ENCODE measurements at regions not wholly inside any gene's neighbourhood (a gene's known extent, or its start where the extent isn't known, plus 50 kb on each side); places are given as distances from the start of the nearest gene placed in this dataset.

DNA sequence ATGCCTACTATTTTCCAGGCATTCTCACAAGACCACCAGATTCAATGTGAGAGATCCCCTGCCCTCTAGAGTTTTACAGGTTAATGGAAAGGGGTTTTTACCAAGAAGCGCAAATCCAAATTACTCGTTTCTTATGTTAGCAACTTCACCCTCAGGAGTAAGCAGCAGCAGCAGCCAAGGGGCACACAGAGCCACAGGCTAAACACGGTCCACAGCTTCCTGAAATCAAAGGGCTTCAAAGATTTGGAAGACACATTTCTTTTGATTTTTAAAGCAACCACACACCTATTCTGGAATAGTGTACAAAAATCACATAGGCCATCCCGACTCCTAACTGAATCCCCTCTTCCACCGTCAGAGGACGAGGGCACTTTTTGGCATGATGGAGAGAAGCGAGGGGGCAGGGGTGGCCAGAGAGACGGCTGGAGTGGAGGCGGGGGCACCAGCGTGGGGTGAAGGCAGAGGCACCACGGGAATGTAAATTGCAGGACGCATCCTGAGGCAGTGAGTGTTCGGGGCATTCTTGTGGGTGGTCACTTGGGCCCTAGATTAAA lies 107.0 kb downstream of the ARF6 start:
- no peak for DNase-seq

DNA sequence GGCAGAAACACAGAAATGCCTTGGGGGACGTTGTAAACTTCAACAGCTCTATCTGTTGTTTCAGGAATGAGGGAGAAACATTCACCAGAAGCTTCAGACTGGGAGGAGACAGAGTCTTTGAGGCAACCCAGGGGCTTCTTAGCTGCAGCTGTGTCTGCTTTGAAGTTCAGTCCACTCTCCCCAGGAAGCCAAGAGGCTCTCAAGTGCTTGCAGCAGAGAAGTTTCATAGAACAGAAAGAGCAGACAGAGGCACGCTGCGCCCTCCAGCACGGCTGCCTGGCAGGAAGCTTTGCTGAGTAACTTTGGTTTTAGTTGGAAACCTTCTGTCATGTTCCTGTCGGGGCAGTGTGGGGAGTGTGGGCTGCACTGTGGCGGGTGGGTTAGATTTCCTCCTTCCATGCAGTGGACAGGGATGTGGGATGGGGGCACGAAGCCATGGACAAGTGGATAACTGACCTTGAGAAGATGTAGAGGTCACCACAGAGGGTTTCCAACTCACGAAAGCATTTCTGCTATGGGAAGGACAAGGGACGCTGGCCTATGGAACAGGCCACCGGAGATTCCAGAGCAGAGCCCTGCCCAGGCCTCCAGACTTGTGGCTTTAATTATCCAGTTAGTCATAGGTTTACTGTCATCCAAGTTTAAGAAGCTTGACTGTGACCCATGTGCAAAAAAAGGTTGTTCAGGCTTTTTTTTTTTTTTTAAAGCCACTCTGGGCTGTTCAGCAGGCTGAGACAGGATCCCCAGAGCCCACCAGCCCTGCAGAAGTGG lies 107.7 kb downstream of the ARF6 start:
- no peak for DNase-seq

DNA sequence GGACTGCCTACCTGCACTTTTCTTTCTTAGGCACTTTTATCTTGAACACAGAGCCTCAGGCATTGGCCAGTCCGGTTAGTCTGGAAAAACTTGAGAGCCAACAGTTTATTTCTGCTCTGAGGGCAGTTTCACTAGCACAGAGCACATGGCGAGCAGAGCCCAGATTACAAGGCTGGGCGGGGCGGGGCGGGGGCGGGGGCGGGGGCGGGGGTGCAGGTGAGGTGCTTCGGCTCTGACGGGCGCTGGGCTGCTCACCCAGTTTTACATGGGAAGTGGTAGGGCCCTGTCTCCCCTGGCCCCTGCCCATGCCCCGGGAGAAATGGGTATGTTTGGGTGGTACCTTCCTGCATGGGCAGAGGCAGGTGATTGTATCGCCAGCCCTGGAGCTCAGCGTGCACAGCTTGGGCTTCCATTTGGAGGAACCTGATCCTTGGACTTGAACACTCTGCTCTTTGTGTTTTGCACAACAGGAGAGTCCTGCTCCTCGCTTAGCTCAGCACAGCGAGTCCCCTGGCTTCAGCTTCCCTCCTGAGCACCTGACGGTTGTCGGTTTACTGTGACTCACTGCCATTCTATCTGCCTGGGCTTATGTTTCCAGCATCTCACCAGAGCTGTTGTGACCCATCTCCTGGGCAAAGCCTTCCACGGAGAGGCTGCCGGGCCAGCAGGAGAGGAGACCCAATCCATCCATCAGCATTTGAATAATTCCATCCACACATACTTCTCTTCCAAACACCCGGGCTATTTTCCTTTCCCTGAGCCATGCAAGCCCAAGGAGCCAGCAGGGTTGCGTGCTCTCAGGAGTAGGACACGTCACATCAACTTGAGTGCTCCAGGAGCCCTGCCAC lies 108.5 kb downstream of the ARF6 start:
- no peak for DNase-seq

DNA sequence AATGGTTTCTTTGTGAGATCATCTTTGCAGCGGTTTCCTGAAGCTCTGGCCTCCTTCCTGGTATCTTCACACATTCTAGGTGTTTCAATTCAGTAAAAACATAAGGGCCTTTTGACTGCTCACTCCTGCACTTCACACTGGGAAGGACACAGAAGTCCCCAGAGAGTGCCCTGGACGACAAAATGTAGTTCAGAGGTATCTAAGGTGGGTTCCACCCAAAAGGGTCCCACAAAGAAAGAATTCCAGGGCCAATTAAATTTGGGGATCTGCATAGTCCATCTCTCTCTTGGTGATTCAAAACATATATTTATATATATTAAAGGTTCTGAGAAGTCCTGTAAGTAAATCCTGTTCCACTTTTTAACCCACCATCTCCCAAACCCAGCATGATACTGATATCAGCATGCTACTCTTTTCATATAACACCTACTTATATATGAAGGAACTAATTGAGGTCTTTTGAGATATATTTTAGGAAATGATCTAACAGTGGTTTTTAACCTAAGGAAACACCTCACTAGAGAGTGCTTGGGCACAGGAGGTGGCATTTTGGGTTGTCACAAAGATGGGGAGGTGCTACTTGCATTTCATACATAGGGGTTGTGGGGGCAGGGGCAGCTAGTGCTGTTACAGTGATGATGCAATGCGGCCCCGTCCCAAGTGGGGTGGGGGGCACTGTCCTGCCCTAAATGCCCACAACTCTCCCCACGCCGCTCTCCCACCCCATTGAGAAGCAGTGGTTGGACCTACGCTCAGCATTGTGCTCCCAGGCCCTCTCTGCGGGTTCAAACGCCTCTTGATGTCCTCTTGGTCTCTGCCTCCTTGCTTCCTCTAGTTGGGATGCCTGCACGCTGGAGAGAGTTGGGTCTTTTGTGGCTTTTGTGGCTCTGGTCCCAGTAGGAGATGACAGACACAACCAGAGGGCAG lies 109.4 kb downstream of the ARF6 start:
- no peak for DNase-seq

DNA sequence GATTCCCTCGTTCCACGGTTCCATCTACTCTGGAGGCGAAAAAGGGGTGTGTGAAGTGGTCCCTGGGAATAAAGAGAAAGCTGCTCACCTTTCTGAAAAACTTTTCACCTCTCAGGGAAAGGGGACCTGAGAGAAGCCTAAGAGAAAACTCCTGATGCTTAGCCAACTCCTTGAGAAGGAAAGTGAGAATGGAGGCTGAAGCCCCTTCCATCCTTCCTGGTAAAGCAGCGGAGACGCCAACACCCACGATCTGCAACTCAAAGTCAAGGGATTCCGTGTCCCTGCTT lies 110.0 kb downstream of the ARF6 start:
- DNase-seq: no peak

DNA sequence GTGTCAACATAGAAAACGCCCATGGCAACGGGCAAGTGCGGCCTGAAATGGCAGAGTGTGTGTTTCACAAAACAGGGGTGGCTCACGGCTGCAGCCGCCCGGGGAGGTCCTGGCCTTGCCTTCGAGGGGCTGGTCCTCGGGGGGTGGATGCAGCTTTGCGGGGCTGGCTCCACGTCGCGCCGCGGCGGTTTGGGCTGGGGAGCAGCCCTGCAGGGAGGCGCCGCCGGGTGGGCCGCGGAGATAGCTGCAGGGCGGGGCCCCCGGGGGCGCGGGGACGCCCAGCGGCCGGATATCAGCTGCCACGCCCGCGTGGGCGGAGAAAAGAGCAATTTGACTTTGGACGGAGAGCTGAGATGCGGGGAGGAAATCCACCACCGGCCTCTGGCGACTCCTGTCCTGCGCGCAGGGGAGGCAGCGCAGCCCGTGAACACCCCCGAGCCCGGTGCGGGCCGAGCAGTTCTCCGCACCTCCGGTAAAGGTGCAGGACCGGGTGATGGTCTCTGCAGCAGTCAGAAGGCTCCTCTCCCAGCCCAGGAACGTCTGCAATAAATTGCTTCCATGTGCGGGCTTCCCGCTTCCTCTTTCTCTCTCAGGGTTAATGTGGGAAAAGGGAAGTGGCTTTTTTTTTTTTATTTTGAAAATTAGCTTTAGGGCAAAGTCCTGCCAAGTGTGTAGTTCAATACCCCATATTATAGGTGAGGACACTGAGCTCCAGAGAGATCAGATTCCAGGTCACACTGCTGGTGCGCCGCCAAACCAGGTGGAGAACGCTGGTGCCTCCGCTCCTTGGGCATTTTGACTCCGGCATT lies 110.5 kb downstream of the ARF6 start:
- DNase-seq: peak; percentile 61

DNA sequence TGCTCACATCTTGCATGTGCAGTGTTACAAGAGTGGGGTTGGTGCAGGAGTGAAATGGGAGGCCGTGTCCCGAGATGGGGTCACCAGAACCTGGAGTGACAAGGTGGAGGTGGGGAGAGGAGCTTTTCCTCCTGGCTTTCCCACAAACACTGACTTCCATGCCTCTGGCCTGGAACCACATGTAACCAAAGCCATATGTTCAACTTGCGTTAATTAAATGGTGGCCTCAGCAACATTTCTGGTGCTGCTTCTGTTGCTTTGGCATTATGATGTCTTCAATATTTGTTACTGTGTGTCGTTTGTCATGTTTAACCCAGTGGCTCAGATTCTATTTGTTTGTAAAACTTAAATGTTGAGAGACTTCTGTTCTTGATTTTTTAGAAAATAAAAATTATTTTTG lies 110.2 kb downstream of the VCPKMT start:
- DNase-seq: no peak

DNA sequence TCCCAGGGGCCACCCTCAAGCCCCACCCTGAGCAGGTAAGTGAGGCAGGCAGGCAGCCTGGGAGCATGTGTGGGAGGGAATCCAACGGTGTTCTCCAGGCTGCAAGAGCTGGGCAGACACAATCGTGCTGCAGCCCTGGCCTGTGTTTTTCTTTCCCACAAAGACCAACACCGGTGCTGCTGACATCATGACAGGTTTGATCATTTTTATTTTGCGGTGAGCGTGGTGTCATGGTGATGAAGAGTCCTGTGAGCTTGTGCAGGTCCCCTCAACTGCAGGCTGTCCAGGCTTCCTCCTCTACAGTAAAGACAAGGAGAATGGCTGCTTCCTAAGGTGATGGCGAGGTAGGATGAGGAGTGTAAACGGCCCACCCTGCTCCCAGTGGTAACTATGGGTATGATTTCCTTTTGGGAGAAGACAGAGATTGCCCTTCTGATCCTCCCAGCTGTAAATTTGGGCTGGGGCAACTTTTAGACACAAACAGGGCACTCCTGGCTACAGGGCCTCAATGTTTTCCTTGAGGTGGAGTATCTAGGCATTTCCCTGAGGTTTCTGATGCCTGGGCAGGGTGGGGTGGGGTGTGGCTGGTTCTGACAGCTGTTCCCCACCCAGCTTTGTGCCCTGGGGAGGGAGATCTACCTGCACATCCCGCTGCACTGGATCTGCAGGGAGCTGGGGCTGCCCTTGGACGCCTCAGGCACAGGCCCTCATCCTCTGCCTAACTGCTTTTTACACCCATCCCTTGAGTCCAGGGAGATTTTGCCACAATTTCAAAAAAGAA lies 109.1 kb downstream of the VCPKMT start:
- DNase-seq: no peak

DNA sequence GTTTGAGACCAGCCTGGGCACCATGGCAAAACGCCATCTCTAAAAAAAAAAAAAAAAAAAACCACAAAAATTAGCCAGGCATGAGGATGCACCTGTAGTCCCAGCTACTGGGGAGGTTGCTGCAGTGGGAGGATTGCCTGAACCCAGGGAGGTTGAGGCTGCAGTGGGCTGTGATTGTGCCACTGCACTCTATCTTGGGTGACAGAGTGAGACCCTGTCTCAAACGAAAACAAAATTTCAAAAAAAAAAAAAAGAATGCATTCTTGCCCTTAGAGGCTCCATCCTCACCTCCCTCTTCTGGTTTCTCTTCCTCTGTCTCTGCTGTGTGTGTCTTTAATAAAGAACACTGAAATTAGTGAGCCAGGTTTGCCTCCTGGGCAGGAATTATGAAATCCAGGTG lies 107.8 kb downstream of the VCPKMT start:
- no peak for DNase-seq

DNA sequence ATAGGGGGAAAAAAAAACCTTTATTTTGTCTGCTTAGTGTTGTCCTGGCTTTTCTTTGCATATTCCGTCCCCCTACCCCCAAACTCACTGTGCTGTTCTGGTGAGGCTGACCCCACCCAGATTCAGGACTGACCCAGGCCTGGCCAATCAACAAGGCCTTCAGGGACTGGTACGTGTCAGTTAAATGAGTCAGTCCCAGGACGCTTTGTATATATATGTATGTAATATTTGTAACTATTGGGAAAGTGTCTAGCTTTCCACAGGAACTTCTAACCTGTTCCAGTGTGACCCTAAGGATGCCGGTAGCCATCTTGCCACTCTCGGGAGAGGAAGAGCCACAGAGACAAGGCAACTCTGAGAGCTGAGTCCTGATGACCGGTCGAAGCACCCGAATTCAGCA lies 107.4 kb downstream of the VCPKMT start:
- no peak for DNase-seq

DNA sequence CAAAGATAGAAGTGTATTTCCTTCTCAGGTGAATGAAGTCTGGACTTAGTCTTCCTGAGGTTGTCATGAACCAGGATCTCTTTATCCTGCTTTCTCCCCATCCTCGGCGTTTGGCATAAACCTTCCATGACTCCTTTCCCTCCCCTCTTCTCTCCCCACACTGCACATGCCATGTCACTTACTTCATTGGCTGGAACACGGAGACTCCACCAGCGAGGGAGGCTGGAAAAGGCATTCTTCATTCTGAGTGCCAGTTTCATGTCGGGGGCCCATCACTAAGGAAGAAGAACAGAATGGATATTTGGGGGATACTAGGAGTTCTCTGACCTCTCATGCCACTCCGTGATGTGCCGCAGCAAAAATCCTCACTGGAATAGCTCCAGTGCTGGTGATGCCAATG lies 105.6 kb downstream of the VCPKMT start:
- DNase-seq: no peak

DNA sequence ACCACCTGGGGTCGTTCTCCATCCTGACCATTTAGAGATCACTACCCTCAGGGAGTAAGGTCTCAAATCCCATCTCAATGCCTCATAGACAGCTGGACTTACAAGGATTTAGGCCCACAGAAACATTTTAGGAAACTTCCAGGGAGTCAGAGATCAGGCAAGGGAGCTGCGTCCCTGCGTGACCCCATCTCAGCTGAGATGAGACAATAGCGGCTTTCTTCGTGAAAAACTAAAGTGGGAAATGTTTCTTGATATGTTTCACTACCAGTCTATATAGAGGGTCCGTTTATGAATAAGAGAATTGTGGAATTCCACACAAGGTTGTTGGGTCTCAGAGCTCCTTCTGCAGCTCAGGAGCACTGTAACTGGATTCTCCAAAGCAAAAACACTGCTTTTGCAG lies 105.1 kb downstream of the VCPKMT start:
- no peak for DNase-seq

DNA sequence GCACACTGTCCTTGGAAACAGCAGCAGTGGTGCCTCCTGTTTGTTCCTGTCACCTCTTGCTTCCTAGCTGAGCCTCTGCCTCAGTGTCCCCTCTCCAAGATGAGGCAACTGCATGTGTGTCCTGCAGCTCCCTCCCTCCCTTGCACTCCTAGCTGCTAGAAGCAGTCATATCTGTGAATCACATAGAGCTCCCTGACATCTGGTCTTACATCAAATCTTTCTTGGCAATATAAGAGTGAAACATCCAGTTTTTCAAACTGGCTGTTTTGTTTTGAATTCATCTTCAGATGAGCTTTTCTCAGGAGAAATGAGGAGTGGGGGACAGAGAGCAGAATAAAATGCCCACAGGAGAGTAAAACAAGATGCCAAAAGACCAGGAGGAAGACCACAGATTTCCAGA lies 103.7 kb downstream of the VCPKMT start:
- DNase-seq: no peak

DNA sequence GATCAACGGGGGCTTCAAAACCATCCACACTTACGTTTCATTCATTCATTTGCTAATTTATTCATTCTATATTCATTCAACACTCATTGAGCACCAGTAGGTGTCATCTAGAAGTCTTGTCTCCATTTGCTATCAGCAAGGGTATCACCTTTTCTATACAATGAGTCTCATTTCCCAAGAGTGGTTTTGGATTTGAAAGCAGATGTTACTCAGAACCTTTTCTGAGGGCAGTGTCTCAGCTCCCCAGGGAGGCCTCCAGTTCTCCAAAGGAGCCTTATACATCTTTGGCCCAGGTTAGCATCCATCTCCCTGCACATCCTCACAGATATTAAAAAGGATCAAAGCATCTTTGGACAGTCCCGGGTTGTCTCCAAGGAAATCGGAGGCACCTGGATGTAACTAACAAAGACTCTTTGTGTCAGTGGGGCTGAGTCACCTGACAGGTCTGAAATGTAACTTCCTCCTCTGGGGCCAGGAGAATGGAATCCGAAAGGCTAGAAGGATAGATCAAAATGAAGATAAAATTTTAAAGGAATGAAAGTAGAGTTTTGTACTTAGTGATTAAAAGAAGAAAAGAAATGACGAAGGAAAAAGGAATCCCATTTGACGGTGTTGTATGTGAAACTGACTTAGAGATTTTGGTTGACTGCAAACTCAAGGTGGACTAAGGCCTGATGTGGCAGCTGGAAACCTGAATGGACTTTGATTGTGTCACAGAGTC lies 103.0 kb downstream of the VCPKMT start:
- DNase-seq: no peak

DNA sequence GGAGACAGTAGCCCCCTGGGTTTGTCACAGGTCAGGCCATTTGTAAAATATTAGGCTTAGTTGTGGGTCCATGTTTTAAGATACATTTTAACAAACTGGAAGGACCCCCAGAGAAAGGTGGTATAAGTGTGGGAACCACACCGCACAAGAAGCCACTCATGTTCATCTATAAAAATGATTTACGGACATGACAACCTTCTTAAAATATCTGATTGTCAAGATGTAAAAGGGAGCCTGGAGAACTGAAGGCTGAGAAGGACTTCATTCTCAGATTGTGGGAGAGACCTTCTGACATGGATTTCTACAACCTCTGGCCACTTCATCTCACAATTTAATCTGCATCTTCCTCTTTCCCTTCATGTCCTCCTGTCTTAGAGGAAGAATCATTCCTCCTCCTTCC lies 102.4 kb downstream of the VCPKMT start:
- no peak for DNase-seq

DNA sequence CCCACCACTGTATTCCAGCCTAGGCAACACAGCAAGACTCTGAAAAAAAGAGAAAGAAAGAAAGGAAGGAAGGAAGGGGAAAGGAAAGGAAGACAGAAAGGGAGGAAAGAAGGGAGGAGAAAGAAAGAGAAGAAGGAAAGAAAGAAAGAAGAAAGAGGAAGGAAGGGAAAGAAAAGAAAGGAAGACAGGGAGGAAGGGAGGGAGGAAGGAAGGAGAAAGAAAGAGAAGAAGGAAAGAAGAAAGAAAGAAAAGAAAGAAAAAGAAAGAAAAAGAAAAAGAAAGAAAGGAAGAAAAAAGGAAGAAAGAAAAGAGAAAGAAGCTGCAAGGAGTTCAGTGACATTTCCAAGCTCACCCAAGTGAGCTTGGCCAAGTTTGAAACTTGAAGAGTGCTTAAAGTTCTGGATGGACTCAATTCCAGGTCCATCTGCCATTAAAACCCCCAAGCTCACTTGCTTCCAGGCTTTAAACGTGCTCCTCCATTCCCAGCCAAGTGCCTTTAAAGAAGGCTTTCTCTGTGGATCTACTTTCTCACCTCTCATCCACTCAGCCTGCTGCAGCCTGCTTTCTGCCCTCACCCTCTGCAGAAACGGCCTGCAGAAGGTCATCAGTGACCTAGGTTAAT lies 101.5 kb downstream of the VCPKMT start:
- DNase-seq: no peak

DNA sequence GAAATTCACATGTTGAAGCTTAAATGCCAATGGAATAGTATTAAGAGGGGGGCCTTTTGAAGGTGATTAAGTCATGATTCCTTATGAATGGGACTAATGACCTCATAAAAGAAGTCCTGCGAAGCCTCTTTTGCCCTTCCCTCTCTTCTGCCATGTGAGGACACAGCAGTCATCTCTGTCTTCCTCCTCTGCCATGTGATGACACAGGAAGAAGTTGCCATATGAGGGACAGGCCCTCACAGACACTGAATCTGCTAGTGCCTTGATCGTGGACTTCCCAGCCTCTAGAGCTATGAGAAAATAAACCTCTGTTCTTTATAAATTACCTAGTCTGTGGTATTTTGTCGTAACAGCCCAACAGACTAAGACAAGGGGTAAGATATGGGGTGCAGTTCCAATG lies 100.7 kb downstream of the VCPKMT start:
- no peak for DNase-seq

DNA sequence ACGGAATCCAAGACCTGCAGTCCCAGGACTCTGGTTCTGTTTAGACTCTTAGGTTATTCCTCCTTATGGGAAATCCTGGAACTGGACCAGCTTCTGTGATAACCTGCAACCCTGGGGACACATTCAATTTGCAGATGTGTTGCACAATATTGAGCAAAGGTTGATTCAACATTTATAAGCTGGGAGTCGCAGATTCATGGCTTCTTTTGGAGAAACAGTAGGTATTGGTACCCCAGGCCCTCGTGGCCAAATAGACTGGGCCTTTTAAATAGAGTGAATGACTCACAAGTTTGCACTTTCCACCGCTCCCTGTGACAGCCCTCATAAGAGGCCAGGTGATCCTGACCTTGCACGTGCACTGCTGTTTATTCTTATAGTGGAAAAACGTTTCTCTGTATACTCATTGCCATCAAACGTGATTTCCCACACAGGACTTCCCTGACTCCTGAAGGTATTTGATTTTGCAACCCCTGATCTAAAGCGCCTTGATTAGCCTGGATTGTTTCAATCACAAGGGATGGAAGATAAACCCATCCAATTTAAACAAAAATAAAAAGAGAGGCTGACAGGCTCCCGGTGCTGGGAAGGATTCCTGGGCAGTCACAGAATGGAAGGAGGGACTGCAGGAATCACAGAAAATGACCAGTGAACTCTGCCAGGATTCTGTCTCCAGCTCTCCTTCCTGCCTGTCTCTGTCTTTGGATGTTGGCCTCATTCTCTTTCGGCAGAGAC lies 98.0 kb downstream of the VCPKMT start:
- no peak for DNase-seq

DNA sequence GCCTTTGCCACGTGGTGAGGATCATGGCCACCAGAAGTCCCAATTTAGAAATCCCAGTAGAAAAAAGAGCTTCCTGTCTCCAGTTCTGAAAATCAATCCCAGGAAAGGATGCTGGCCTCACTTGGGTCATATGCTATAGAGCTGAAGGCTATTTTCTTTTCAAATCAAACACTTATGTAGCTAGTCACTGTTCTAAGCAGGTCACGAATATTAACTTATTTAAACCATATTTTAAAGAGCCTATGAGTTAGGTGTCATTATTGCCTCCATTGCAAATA lies 97.5 kb downstream of the VCPKMT start:
- DNase-seq: no peak

DNA sequence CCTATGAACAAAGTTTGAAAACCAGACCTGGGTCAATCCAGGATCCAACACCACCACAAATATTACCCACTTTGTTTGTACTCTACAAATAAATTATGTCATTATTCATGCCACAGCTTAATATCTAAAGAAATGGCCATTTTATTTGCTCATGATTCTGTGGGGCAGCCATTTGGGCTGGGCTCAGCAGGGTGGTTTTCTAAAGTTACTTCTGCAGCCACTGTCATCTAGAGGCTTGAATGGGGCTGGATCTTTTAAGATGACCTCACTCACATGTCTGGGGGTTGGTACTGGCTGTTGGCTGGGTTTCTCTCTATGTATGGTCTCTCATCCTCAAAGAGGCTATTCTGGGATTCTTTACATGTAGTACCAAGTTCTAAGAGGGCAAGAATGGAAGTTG lies 96.2 kb downstream of the VCPKMT start:
- no peak for DNase-seq
